Sigmoid colon (tissue), 4 donors: ENCODE measurements at regions not wholly inside any gene's neighbourhood (a gene's known extent, or its start where the extent isn't known, plus 50 kb on each side); places are given as distances from the start of the nearest gene placed in this dataset.

Experiments
- POLR2A ChIP-seq, 2 donors: fragments of 450-650 bp; IDR thresholded peaks; one replicate each; pipeline ENCODE4 v1.6.1; 2016; ENCODE audit warnings: antibody characterized with exemption in 2 of 2, mild to moderate bottlenecking in 2 of 2, moderate library complexity in 2 of 2
- POLR2AphosphoS5 ChIP-seq, 4 donors: sonication (generic); formaldehyde crosslinking; IDR thresholded peaks; one replicate each; pipeline ENCODE4 v1.6.1; 2017; ENCODE audit warnings: antibody characterized with exemption in 4 of 4
- TF ChIP-seq, protein P1 (sequence below), 4 experiments: fragments of 450-650 bp in 3 of 4; fragments of 200-600 bp in 1 of 4; IDR thresholded peaks; one replicate each; pipeline ENCODE4 v1.5.1; 2016 to 2019; ENCODE audit warnings: antibody characterized with exemption in 4 of 4, mild to moderate bottlenecking in 3 of 4, moderate library complexity in 2 of 4

DNA sequence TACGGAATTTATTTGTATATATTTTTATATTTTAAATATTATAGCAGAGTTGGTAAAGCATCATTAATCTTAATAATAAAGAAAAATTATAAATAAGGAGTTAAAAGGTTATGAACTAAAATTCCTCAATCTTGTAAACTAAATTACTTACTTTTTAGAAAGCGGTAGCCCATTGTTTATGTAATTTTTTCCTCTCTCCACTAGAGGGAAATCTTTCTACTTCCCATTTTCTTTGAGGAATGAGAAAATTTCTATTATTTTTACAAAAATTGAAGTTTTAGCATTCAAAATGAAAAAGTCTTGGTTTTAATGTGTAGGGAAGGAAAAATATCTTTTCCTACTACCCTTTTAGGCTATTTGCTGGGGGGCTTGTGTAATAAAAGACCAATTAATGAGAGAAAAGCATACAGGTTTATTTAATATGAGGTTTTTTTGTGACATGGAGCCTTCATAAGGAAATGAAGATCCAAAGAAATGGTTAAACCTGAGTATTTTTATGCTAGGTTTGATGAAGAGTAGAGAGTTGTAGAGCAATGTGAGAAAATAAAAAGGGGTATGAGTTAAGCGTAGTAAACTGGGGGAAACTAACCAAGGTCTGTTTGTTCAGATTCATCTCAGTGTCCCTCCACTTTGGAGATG lies 68.7 kb upstream of the ADAD1 start:
- TF ChIP-seq, protein P1, sequence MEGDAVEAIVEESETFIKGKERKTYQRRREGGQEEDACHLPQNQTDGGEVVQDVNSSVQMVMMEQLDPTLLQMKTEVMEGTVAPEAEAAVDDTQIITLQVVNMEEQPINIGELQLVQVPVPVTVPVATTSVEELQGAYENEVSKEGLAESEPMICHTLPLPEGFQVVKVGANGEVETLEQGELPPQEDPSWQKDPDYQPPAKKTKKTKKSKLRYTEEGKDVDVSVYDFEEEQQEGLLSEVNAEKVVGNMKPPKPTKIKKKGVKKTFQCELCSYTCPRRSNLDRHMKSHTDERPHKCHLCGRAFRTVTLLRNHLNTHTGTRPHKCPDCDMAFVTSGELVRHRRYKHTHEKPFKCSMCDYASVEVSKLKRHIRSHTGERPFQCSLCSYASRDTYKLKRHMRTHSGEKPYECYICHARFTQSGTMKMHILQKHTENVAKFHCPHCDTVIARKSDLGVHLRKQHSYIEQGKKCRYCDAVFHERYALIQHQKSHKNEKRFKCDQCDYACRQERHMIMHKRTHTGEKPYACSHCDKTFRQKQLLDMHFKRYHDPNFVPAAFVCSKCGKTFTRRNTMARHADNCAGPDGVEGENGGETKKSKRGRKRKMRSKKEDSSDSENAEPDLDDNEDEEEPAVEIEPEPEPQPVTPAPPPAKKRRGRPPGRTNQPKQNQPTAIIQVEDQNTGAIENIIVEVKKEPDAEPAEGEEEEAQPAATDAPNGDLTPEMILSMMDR (IDR thresholded peaks at IDR 0.05) = peak in 1 of 4 experiments; percentile 18
- no peak for TF ChIP-seq POLR2A (IDR thresholded peaks at IDR 0.05)
- TF ChIP-seq POLR2AphosphoS5 (IDR thresholded peaks at IDR 0.05) = no peak
